T-helper 2 cell (primary cell): ENCODE measurements at regions not wholly inside any gene's neighbourhood (a gene's known extent, or its start where the extent isn't known, plus 50 kb on each side); places are given as distances from the start of the nearest gene placed in this dataset.

Experiments
- DNase-seq, 5 experiments: peaks; one replicate each; pipeline versions ENCODE4 v3.0.0 to v3.0.0-alpha.2; 2012 to 2022

GRCh38 chr6:133697666-133698065 lies 191.2 kb upstream of the TCF21 start:
- DNase-seq = no peak

- no peak for DNase-seq
These were observed 190.6 kb upstream of the TCF21 start for GRCh38 chr6:133698272-133698671.

GRCh38 chr6:133699741-133700385 lies 189.1 kb upstream of the TCF21 start:
- no peak for DNase-seq

- peak in 1 of 5 experiments; percentile 27 for DNase-seq
These were observed 187.1 kb upstream of the TCF21 start for GRCh38 chr6:133701633-133702331.

GRCh38 chr6:133704371-133704770 lies 184.5 kb upstream of the TCF21 start:
- no peak for DNase-seq

DNA sequence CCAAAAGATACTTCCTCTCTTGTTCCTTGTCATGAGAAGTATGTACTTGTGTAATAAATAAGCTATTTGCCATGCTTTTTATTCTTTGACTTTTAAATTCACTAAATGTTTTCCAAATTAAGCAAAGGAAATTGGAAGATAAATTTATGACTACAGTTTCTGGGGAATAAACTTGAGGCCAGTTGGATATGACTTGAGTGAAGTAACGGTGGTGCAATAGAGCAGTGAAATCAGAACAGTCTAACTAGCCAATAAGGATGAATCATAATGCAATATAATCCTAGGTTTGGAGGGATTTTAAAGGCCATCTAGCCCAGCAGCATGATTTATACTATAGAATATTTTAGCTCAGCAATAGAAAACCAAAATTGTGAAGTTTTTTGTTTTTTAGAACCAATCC lies 183.8 kb upstream of the TCF21 start:
- no peak for DNase-seq

GRCh38 chr6:133705731-133706130 lies 183.2 kb upstream of the TCF21 start:
- no peak for DNase-seq

DNA sequence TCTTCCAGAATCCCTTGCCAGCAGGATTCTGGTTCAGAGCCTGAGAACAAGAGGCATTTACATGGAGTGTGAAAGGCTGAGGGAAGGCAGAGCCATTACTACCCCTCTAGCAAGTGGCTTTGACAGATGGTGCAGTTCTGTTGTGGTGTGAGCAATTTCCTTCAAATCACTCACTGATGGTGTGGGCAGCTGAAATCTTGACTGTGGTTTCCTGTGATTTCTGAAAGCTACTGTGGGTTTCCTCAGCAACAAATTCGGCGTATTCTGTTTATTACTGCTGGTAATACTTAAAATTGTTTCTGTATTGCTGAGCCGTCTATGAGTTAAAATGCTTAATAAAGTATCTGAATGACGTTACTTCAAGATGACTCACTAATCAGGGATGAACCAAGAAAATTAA lies 181.5 kb upstream of the TCF21 start:
- DNase-seq = peak in 1 of 5 experiments; percentile 90

GRCh38 chr6:133710826-133711225 lies 178.1 kb upstream of the TCF21 start:
- DNase-seq = no peak

DNA sequence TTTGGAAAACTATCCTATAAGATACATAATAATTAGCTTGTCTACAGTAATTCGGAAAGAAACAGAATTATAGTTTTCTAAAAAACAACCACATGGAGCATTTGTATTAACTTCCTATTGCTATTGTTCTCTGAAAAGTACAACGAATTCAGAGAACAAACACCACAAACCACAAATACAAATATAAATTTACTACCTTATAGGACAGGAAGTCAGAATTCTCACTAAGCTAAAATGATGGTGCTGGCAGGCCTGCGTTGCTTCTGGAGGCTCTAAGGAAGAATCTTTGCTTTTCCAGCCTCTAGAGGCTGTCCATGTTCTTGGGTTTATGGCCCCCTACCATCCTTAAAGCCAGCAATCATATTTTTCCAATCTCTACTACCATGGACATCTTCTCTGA lies 173.6 kb upstream of the TCF21 start:
- DNase-seq = peak in 1 of 5 experiments; percentile 21

DNA sequence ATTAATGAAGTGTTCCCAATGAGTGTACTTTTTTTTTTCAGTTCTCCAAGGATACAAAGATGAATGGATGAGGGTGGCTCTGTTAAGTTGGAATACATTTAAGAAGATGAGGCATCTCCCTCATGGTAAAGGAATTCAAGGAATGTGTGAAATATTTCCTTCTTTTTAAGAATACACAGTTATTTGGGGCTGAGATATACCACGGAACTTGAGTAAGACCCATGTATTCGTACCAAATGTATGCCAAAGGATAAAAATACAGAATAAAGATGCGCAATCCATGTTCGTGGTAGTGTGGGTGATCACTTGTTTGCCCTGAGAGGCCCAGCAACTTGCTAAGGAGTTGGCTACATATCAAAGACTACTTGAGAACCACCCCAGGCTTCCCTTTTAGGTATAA lies 164.2 kb upstream of the TCF21 start:
- no peak for DNase-seq

GRCh38 chr6:133726188-133726587 lies 162.7 kb upstream of the TCF21 start:
- no peak for DNase-seq

DNA sequence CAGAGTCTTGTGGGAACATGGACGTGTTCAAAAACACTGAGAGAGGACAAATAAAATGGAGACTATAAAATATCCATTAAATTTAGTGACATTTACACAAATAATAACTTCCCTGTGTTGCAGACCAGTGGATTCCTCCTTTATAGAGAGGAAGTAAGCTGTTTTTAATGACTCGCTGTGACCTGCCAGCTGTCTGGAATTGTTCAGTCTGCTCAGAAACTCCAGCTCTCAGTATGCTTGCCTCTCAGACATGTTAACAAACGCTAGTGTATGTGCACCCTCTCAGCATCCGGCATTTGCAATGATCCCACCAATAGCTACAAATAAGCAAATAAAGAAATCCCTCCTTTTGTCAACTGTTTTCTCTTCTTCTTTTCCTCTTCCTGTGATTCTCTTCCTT lies 158.0 kb upstream of the TCF21 start:
- no peak for DNase-seq

DNA sequence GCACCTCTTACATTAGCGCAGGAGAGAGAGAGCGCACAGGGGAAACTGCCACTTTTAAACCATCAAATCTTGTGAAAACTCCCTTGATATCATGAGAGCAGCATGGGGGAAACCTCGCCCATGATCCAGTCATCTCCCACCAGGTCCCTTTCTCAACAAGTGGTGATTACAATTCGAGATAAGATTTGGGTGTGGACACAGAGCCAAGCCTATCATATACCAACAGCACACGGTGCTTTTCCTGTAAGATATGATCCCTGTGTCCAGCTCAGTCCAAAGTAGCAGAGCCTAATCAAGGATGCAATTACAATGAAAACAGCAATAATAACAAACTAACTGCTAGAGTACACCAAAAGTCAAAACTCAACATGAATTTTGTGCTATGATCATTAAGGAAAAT lies 148.7 kb upstream of the TCF21 start:
- no peak for DNase-seq

DNA sequence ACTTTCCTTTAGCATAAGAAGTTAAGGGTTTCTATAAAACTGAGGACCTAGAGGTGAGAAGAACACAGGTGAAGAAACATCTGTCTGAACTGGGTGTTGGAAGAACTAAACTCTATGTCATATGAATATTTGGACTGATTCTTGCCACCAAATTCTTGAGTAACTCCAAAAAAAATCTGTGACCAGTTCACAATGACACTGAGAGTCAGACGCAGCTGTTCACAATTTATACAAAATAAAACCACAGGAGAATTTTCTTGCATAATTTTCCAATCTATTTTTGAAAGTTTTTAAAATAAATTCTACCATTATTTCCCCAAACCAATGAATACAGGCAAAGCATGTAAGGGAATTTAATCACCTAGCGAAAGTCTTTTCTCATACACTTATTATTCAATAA lies 148.1 kb upstream of the TCF21 start:
- no peak for DNase-seq

DNA sequence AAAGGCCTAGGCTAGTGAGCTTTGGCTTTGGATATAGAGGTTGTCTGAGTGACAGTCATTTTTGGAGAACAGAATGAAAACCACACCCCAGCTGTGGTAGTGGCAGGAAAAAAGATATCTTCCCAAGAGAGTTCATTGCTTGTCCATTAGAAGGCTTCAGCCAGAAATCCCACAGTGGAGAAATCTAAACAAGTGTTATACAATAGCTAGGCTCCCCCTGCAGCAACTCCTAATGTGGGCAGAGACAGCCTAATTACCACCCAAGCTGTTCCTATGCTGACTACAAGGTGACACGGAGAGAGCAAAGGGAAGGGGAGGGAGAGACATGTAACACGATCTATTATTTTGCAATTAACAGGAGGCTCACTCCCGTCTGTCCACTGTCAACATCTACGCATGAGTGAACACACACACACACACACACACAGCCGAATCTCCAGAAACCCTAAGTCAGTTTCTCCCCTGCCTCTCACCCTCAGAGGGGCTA lies 147.5 kb upstream of the TCF21 start:
- DNase-seq = no peak

DNA sequence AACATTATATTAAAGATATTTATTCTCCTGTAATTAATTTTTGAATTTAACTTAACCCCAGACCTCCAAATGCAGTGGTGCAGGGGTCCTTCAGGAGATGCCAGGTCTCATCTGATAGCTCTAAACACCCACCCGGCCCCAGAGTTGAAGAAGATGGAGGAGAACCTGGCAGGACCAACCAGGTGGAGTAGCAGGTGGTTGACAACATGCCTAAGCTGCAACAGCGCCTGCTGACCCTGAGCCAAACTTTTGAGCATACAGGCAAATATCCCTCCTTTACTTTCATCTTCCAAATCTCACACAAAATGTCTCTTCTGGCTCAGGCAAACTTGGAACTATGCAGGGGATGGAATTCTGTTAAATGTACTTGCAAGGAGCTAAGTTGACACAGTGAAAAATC lies 145.3 kb upstream of the TCF21 start:
- DNase-seq = no peak

DNA sequence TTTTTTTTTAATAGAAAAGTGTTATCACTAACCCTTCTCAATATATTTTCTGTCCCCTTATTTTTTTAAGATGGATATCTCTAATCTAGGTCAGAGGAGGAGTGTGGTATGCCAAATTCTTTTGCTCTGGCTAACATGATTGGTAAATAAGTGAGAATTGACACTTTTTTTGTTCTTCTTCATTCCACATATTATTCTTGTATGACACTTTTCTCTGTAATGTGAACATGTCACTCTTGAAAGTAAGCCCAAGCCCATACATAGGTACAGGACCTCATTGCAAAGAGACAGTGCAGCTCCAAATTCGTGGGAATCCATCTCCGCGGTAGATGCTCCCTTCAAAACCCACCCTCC lies 142.5 kb upstream of the TCF21 start:
- no peak for DNase-seq

GRCh38 chr6:133748628-133749027 lies 140.3 kb upstream of the TCF21 start:
- DNase-seq = no peak

DNA sequence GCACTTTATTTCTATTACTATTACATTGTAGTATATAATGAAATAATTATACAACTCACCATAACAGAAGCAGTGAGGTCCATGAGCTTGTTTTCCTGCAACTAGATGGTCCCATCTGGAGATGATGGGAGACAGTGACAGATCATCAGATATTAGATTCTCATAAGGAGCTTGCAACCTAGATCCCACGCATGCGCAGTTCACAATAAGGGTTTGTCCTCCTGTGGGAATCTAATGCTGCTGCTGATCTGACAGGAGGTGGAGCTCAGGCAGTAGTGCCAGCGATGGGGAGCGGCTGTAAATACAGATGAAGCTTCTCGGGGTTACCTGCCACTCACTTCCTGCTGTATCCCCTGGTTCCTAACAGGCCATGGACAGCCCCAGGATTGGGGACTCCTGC lies 139.5 kb upstream of the TCF21 start:
- DNase-seq = no peak

DNA sequence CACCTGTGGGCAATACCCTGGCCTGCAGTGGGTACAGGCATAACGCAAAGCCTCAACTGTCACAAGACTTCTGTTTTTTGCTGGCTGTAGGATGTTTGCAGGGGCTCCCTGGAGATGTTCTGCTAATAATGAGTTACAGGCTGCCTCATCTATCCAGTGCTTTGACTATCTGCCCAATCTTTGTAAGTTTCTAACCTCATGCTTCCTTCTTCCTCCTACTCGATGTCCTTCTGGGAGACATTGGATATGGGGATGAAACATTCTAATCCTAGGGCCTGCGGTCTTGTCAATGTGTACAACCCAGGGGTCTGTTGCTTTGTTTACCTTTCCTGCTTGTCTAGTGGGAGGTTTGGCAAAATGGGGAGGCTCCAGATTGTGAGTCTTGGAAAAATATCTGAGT lies 136.8 kb upstream of the TCF21 start:
- DNase-seq = no peak

DNA sequence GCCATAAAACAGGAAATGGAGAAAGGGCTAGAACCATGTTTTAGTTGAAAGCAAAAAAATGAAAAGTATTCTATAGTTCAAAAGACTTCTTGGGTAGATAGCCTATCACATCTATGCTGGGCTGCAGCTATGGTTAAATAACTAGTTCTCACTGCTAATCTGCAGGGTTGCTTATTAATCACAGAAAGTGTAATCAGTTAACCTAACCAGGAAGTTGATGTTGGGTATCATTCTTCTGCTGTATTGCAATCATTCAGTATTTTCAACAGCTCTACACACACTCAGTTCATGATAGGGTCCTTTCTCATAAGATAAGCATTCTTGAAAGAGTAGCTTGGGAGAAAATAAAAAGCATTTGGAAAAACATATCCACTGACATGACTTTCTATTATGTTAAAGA lies 135.2 kb upstream of the TCF21 start:
- DNase-seq = no peak

GRCh38 chr6:133754298-133754697 lies 134.6 kb upstream of the TCF21 start:
- DNase-seq = no peak

DNA sequence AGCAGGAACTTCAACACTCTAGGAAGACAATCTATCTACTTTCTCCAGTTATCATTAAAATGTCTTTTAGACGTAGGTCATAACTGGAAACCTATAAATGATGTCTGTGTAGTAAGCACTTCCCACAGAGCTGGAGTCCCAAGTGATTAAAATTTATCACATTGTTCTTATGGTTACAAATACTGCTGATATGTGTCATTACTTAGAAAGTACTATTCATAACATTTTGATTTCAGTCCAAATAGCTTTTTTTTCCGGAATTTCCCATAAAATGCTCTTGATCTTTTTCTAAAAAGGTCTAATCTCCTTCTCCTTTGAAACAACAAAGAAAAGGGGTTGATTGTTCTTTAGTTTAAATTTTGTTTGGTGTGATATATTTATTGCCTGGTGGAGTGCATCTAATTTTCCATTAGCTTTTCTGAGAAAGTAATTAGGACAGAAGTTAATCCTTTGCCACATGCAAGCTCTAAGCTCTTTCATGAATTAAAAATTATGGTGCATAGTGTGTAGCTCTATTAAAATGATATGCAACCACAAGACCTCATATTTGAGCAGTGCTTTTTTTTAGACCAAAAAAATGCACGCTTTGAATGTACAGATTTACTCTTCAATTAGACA lies 132.7 kb upstream of the TCF21 start:
- no peak for DNase-seq
